ENCODE measurements at regions not wholly inside any gene's neighbourhood (a gene's known extent, or its start where the extent isn't known, plus 50 kb on each side); places are given as distances from the start of the nearest gene placed in this dataset.
"Not testable (repeated sequence)": the region's sequence is repeated elsewhere in the genome, so short reads cannot be mapped to it uniquely, and the experiment has no call there.

DNA sequence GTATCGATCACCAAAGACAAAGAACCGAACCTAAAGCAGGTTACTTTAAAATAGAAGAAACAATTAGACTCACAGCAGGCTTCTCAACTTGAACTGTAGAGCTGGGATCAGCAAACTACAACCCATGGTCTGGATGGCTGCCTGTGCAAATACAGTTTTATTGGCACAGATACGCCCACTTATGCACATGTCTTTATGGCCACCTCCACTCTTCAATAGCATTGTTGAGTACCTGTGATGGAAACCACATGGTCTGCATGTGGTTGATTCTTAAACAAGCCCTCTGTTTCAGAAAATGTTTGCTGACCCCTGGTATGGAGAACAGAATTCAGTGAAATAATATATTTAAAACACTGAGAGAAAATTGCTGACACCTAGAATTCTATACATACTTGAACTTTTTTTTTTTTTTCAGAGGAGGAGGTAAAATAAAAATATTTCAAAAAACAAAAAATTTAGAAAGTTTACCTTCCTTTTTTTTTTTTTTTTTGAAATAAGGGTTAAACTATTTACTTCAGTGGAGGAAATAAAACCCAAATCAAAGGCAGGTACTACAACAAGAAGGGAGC lies 263.8 kb upstream of the ATP10A start:
- no peak for DNase-seq (ENCODE audit: low read depth)

DNA sequence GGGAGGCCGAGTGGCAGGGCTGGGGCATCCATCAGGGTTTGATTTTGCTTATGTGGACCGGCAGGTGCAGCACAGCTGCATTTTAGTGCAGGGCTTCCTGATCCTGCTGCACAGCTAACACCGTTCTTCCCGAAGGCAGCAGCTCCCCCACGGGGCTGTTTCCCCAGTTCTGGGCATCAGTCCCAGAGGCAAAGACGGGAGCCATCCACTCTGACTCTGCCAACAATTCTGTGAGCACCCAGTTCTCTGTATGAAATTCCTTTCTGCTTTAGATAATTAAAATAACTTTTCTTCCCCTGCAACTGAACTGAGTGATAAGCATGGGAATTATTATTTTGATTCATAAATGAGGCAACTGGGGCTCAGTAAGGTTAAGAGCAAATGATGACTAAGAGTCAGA lies 262.9 kb upstream of the ATP10A start:
- no peak for DNase-seq (ENCODE audit: low read depth)

DNA sequence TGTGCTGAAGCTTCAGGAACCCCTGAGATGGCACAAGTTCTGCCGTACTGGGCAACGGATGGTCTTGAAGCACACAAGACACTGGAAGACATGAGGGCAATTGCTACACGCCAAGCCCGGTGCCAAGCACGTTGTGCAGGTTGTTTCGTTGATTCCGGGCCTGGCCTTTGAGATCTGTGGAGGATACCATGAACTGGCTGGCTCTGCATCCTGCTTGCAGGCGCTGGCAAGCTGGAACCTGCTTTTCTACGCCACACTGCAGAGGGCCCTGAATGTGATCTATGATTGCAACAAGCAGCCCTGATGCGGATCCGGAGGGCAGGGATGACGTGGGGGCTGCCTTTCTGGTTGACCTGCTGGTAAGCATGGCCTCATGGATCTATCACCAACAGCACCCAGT lies 262.5 kb upstream of the ATP10A start:
- no peak for DNase-seq (ENCODE audit: low read depth)

DNA sequence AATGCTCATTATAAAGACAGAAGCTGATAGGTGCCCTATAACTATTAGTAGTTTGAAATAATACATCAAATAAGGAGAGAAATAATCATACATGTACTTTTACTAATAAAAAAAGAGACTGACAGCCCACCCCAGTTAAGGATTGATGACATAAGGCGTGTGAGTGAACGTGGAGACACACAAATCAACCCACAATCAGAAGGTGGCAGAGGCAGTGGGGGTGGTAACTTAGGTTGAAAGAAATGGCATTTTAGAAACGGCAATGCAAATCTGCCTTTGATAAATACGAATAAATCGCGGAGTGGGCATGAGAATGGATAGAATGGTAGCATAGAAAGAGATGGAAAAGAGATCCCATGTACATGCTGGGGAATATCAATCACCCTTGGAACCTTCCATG lies 256.2 kb upstream of the ATP10A start:
- DNase-seq (ENCODE audit: low read depth), result no peak

DNA sequence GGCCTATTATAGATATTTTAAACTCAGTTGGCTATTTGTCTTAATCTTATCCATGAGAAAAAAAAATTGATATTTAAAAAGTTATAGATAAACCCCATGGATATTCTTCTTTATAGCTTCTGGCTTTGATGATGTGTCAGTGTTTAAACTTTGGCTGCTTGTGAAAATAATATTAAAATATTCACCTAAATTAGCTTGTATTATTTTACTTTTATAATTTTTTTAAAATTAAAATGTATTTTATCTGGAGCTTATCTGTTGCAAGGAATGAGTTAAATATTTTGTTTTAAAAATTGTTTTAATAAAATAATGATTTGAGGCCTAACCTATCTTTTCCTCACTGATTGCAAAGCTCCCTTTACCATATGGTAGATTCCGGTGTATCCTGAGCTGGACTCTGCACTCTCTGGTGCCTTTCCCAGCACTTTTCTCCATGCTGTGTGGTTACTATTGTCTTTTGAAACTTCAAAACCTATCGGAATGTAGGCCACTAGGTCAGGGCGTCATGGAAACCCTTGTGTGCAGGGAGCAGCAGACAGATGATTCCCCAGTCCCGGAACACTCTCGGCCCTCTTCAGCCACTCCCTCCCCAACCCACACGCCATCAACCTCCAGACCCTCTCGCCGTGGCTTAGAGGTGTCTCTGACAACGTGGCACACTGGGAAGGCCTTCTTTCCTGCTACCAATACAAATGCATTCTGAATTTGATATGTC lies 252.3 kb upstream of the ATP10A start:
- DNase-seq (ENCODE audit: low read depth), result no peak

DNA sequence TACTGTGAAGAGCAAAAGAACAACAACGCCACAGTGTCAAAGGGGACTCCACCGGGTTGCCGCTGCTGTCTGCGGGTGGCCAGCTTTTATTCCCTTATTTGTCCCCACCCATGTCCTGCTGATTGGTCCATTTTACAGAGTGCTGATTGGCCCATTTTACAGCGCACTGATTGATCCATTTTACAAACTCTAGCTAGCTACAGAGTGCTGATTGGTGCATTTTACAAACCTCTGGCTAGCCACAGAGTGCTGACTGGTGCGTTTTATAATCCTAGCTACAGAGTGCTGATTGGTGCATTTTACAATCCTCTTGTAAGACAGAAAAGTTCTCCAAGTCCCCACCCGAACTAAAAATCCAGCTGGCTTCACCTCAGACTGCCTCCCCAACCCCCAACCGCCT lies 251.0 kb upstream of the ATP10A start:
- not testable (repeated sequence) for DNase-seq (ENCODE audit: low read depth)

DNA sequence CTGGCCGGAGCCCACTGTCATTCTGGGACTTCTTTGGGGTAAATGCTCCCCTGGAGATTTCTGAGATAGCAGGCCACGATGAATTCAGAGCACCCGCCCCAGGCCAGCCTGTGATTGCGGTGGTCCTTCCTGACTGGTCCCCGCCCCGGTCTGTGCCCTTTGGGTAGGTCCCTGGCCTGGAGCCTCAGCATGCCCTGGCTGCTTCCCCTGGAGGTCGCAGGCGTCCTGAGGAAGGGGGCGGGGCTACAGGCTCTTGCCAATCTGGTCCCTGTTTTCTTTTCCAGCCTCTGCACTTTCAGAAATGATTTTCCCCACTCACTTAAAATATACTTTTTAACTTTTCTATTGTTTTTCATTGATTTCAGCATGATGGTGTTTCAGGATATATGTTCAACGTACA lies 250.2 kb upstream of the ATP10A start:
- no peak for DNase-seq (ENCODE audit: low read depth)

DNA sequence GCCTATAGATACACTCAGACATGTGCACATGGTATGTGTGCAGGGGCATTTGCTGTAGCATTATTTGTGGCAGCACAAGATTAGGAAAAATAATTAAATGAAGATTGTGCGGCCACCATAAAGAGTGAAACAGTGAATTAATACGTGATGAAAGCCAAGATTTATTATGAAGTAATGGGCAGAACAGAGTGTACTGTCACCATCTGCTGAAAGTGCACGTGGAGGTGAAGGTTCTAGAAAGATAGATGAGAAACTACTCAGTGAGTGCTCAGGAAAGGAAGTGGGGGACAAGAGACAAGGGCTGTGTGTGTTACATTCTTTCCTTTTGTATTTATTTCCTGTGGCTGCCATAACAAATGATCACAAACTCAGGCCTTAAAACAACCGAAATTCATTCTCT lies 246.1 kb upstream of the ATP10A start:
- no peak for DNase-seq (ENCODE audit: low read depth)

DNA sequence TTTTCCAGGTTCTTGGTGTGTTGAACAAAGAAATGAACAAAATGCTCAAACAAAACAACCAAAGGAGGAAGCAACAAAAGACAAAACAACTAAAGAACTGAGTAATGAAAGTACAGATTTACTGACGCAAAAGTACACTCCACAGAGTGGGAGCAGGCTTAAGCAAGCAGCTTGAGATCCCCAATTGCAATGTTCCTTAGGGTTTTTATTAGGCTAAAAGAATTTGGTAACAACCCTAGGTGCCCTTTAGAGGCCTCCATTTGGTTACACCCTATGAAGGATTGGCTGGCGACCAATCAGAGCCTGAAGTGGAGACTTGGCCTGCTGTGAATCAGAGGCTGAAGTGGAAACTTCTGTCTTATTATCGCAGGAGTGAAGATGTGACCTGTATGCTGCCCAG lies 243.4 kb upstream of the ATP10A start:
- no peak for DNase-seq (ENCODE audit: low read depth)

DNA sequence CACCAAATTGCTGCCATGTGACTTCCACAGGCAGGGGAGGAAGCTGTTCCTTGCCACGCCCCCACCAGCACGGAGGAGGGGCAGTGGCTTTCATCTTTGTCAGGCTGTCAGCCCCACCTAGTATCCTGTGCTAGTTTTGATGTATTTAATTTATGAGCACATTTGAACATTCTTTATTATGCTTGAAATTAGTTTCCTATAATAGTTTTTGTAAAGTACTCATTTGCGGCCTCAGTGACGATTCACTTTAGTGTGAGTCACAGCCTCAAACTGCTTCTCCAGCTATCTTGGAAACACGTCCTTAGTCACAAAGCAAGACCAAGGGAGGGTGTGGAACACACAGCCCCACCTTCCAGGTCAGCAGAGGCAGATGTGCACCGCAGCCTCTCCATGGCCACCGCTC lies 239.9 kb upstream of the ATP10A start:
- DNase-seq (ENCODE audit: low read depth), result peak; percentile 48

DNA sequence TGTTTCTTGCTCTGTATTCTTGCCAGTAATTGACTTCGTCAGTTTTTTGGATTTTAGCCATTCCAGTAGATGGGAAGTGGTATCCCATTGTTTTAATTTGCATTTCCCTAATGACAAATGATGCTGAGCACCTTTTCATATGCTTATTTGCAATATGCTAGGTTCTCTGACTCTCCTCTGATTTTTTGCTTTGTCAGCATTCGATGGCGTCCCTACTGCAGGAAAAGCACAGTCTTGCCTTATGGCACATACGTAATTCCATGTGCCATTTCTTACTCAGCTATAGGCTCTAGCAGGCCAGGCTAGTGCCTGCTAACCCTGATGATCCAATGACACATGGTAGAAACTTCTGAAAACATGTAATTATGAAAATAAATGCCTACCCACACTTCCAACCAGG lies 239.2 kb upstream of the ATP10A start:
- DNase-seq (ENCODE audit: low read depth), result no peak

DNA sequence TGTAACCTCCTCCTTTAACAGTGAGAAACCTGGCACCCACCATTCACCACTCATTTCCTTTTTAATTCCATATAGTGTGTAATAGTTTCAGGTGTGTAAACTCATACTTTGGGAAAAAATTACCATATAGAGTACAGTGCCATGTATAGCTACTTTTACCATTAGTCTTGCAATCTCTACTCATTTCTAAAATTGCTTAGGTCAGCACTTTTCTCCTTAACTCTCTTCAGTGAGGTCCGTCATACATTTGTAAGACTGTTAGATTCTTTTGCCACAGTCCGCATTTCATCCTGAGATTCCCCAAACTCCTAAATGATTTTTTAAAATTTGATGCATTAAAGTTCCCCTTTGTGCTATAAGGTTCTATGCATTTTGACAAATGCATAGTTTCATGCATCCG lies 238.3 kb upstream of the ATP10A start:
- no peak for DNase-seq (ENCODE audit: low read depth)

DNA sequence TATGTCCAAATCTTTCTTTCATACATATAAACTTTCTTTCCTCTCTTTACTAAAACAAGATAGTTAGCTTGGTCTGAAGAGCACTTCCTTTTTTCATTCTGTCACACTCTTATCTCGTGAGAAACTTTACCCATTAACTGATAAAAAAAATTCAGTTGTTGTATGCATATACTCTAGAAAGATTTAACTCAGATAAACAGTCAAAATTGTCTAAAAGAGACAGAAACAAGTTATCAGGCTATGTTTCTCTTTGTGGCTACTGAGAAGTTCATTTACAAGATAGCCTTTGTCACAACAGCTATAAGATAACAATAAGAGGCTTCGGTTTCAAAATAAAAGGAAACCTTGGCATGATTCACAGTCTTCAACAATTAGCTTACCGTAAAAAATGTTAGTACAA lies 235.7 kb upstream of the ATP10A start:
- no peak for DNase-seq (ENCODE audit: low read depth)

DNA sequence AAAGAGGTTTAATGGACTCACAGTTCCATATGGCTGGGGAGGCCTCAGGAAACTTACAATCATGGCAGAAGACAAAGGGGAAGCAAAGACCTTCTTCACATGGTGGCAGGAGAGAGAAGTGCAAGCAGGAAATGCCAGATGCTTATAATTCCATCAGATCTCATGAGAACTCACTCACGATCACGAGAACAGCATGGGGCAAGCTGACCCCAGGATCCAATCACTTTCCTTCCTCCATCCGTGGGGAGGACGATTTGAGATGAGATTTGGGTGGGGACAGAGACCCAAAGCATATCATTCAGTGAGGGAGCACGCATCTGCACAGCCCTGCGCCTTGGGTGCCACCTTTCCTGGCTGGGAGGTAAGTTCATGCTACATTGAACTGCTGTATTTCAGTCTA lies 234.1 kb upstream of the ATP10A start:
- no peak for DNase-seq (ENCODE audit: low read depth)

DNA sequence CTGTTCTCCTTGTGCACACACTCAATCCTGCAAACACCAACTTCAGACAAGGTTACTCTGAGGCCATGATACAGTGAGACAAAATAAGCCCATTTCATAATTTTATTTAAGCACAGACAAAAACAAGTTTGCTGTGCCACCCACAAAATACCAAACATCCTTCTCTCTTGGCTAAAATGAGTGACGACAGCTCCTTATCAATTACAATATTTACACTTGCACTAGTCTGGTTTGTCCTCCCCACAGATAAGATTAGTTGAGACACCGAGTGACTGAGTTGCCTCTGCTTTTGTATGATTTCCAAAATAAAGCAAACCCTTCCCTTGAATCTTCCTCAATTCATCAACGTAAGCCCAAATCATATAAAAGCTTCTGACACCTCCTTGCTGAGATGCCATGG lies 233.5 kb upstream of the ATP10A start:
- DNase-seq (ENCODE audit: low read depth), result no peak

DNA sequence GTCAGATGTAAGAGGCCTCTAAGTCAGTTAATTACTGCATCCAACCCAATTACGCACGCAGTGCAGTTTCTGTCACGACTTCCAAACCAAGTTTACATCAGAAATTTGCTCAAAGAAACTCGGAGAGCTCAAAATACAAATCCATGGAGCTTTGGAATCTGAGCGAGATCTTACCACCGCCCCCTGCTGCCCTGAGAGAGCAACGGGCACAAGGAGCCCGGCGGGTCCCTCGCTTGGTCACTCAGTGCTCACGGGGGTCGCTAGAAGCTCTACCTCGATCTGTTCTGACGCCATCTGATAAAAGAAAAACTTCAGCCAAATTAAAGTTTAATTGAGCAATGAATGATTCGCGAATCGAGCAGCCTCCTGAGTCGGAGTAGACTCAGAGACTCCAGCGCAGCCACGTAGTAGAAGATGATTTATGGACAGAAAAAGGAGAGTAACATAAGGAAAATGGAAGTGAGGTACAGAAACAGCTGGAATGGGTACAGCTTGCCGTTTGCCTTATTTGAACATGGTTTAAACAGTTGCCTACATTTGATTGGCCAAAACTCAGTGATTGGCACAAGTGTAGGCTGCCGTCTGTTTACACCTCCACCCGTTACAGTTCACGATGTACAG lies 232.7 kb upstream of the ATP10A start:
- DNase-seq (ENCODE audit: low read depth), result no peak

DNA sequence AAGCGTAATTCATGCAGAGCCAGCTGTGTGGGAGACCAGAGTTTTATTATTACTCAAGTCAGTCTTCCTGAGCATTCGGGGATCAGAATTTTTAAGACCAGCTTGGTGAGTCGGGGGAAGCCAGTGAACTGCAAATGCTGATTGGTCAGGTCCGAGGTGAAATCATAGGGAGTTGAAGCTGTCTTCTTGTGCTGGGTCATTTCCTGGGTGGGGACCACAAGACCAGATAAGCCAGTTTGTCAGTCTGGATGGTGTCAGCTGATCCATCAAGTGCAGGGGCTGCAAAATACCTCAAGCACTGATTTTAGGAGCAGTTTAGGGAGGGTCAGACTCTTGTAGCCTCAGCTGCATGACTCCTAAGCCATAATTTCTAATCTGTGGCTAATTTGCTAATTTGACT lies 228.1 kb upstream of the ATP10A start:
- no peak for DNase-seq (ENCODE audit: low read depth)

DNA sequence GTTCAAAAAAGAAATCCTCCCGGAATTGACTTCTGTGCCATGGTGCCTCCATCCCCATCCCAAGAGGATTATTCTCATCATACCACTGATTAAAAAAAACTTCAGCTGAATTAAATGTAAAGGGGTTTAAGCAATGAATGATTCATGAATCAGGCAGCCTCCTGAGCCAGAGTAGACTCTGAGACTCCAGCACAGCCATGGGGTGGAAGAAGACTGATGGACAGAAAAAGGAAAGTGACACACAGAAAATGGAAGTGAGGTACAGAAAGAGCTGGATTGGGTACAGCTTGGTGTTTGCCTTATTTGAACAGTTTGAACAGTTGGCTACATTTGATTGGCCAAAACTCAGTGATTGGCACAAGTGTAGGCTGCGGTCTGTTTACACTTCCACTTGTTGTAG lies 224.8 kb upstream of the ATP10A start:
- DNase-seq (ENCODE audit: low read depth), result peak; percentile 50

DNA sequence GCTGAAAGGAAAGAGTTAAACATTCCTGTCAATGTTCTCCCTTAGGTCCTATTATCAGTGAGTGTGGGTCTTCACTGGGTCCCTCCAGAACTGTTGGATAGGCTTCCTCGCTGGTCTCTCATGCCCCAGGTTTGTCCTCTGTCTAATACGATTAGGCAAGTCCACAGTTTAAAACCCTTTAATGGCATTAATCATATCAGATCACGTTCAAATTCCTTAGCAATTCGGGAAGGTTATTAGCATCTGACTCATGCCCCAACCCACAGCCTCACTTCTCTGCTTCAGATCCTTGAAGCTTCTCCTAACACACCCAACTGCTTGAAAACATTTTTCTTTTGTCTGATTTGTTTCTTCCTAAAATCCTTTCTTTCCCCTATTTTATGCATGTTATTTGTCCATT lies 224.3 kb upstream of the ATP10A start:
- DNase-seq (ENCODE audit: low read depth), result peak; percentile 73

DNA sequence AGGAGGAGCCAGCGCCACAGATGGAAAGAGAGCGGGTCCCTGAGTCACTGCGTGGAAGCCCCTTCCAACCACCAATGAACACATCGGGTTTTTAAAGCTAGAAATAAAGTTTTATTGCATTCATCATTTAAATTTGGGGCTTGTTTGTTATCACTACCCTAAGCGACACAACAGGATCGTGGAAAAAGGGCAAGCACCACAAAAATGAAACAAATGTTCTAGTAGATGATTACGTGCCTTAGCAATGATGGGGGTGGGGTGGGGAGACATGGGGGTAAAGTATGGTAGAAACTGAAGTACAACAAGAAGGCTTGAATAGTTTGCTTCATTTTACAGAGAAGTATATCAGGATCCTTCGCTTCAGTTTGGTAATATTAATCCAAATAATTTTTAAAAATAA lies 221.6 kb upstream of the ATP10A start:
- peak; percentile 20 for DNase-seq (ENCODE audit: low read depth)

DNA sequence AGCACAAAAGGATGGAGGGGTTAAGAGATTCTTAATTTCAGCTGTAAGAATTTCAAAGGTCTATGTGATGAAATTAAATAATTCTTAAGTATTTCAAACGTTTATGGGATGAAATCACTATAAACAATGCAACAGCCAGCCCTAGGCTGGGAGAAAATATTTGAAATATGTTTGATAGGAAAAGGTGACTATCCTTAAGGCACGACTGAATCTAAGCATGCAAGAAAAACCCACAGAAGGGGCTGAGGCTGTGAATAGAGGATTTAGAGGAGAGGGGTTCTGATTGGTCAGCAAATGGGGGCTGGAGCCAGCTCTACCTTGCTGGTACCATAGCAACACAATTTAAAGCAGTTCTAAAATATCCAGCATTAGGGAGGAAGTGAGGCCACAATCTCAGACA lies 220.8 kb upstream of the ATP10A start:
- peak; percentile 35 for DNase-seq (ENCODE audit: low read depth)

DNA sequence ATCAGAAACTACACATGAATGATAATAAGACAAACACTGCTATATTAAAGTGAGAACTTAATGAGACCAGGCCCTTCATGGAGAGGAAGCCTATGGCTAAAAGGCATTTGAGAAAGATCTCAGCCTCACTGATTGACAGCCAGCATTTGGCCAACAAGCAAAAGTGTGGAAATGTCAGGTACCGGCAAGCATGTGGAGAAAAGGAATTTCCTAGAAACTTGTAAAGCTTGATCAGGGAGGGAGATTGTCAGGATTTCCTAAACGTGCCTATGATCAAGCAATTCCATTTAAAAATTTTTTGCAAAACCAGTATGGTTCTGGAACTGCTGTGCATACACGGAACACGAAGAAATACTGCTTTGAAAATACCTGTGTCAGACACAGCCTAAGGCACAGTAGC lies 220.3 kb upstream of the ATP10A start:
- DNase-seq (ENCODE audit: low read depth), result no peak

DNA sequence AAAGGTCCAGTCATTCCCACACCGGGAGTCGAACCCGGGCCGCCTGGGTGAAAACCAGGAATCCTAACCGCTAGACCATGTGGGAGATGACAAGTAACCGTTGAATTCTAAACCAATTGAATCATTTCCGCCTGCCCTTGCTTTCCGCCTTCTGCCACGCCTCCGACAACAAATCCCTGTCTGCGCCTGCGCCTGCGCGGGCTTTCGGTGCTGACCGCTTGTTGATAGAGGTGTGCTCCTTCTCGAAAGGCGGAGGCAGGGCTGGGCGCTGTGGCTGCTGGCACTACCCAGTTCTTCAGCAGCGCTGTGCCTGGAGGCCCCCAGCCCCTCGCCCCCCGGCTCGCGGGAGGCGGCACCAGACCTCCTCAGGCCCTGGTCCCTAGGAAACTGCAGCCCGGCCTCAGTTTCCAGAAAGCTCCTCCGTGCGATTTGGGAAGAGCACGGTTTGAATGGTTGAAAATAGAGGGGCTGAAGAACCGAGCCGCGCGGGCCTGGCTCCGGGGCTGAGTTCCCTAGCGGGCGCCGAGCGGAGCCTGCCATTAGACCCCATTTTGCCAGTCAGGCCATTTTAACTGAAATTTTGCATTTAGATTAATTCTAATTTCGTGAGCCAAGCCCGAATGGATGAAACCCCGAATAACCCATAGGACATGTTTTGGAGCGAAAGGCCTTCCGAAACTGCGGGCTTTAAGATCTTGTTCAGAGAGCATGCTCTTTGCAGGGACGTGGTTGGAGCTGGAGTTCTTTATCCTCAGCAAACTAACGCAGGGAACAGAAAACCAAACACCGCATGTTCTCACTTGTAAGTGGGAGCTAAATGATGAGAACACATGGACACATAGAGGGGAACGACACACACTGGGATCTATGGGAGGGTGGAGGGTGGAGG lies 219.3 kb upstream of the ATP10A start:
- peak; percentile 92 for DNase-seq (ENCODE audit: low read depth)
